HG03159 (cell line): ENCODE measurements at regions not wholly inside any gene's neighbourhood (a gene's known extent, or its start where the extent isn't known, plus 50 kb on each side); places are given as distances from the start of the nearest gene placed in this dataset.
A peak's percentile ranks its signal among the peaks of the same experiment; 100 is the strongest.
"Not testable (repeated sequence)": the region's sequence is repeated elsewhere in the genome, so short reads cannot be mapped to it uniquely, and the experiment has no call there.

Experiments used
- ATAC-seq: cut with Tn5 transposase; IDR thresholded peaks from one replicate; pipeline ENCODE4 v1.9.1; 2021; ENCODE audit warnings: mild to moderate bottlenecking, moderate library complexity; ENCODE audit not compliant: unreplicated experiment

DNA sequence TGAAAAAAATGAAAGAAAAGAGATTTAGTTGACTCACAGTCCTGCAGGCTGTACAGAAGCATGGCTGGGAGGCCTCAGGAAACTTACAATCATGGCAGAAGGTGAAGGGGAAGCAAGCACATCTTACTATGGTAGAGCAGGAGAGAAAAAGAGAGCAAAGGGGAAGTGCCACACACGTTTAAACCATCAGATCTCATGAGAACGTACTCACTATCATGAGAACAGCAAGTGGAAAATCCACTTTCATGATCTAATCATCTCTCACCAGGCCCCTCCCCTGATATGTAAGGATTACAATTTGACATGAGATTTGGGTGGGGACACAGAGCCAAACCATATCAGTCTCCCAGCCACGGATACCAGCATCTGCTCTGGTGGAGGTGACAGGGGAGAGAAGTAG lies 50.8 kb upstream of the CPOX start:
- ATAC-seq = no peak

DNA sequence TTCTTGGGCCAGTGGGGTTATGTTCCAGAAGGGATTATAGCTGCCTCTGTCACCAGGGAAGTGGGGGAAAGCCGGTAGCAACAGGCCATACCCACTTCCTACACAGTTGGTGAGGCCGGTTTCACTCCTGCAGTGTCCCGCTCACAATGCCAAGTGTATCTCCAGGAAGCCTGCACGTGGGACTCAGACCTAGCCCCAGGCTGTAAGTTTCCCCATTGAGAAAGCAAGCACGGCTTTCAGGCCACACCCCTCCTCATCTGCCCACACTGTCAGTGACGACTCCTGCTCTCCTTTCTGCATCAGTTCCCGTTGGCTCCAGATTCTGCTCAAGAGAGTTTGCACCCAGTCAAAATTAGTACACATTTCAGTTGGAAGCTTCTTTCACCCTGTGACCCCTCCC lies 51.6 kb upstream of the CPOX start:
- no peak for ATAC-seq

DNA sequence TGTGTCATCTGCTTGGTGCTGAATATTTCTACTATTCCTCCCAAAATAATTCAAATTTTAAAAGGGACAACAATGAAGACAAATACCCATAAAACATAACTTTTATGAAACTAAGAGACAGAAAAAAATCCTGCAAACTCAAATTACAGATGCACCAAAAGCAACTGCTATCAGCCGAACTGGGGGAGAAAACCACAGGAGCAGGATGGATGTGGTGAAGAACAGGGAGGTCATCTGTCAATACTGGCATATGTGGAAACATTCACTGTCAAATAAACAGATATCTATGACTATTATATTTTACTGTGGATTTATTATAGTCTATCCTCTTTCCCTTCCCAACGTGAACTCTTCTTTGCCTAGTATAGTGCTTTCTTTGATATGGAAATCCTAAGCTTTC lies 53.3 kb upstream of the CPOX start:
- ATAC-seq = no peak

DNA sequence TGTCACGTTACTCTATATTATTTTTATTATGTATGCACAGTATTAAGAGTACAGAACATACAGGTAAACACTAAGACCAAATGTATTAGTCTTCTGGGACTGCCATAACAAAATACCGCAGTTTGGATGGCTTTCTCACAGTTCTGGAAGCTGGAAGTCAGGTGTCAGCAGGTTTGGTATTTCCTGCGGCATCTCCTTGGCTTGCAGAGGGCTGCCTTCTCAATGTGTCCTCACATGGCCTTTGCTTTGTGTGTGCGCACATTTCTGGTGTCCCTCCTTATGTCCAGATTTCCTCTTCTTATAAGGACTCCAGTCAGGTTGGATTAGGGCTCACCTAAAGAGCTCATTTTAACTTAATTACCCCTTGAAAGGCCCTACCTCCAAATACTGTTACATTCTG lies 53.8 kb upstream of the CPOX start:
- ATAC-seq = no peak

DNA sequence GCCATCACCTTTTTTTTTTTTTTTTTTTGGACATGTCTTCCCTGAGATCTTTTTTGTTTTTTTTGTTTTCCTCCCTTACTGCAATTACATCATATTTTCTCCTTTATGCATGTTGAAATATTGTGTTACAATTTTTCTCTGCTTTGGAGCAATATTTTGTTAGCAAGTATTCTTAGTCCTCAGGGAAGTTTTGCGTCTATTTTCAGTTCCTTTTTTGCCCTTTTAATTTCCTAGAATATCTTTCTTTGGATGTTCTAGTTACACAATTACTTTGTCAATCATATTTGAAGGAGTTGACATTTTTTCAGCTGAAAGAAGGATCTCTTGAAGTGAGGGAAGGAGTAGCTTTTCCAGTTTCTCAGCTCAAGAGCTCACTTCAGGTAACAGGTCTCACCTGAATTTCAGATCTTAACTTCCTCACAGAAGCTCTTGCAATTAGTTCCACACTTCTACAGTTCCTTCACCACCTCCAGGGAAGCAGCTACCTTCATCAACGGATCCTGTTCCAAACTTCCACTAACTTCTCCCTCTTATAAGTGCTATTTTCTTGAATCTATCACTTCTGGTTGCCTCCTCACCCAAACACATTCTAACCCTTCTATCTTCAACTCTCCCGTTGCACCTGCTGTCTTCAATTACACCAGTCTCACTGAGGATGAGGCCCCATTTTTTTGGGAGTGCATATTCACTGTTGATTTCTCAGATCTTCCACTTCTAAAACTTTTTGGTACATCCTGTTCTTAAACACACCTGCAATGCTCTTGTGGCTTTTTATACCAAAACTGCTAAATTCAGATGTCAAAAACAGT lies 57.8 kb upstream of the CPOX start:
- ATAC-seq = no peak

DNA sequence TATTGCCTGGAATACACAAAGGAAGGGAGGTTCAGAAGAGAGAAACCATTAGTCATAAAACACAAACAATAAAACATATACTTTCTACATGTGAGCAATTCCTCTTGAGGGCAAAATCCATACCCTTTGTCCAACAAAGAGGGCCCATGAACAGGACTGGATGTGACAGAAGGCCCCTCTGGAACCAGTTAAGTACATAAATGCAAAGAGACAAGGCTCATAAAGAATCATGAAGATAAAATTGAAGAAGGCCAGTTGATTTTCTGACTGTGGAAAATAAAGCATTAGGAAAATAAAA lies 58.3 kb upstream of the CPOX start:
- ATAC-seq = no peak

DNA sequence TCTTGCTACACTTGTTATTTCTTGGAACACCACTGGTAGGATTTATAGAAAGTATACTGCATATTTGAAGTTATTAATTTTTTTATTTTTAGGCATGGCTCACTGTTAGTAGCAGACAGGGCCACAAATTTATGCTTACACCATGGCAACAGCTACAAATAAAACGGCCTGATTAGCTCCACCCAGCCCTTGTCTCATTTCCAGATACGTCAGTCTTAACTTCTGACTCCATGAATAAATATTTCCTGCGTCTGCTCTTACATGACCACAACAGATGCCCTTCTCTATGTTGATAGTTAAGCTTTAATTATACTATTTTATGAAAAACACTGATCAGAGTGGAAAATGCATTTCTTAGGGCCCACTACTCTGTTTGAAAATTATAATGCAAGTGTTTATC lies 62.3 kb upstream of the CPOX start:
- ATAC-seq = no peak

DNA sequence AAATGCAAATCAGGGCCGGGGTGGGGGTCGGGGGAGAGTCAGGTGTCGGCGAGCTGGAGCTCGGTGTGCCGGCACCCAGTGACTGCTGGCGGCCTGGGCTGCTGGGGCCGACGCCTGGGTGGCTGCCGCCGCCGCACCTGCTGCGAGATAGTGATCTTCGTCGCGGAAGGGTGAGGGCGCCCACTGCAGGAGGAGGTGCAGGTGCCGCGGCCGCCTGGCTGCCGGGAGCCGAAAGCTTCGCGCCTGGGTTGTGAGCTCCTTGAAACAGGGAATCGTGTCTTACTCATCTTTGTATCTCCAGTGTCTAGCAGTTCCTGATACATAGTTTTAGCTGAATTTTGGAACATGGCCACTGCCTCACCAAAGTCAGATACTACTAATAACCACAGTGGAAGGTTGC lies 64.0 kb upstream of the CPOX start:
- peak; percentile 94 for ATAC-seq

DNA sequence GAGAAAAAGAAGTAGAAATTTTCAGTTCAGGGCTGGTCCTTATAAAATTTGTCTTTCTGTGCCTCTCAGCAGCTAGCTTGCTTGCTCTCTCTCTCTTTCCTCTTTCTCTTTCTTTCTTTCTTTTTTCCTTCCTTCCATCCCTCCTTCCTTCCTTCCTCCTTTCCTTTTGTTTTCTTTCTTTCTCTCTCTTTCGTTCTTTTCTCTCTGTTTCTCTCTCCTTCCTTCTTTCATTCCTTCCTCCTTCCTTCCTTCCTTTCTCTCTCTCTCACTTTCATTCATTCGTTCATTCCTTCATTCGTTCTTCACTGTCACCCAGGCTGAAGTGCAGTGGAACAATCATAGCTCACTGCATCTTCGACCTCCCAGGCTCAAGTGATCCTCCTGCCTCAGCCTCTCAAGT lies 69.3 kb upstream of the CPOX start:
- no peak for ATAC-seq

DNA sequence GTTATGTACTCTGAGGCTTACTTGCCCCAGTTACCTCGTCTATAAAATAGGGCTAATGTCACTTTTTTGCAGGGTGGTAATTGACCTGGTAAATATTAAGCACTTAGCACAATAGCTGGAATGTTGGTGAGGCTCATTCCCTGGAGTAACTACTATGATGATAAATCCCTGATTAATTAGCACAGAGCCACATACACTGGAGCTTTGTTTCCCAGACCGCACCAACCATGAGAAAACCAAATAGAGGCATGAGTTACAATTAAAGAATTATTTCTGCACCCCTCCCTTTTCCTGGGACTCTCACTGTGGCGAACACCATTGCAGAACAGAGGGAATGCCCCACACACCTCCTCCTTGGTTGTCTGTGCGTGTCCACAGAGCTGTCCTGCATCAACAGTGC lies 76.6 kb upstream of the CPOX start:
- ATAC-seq = no peak

DNA sequence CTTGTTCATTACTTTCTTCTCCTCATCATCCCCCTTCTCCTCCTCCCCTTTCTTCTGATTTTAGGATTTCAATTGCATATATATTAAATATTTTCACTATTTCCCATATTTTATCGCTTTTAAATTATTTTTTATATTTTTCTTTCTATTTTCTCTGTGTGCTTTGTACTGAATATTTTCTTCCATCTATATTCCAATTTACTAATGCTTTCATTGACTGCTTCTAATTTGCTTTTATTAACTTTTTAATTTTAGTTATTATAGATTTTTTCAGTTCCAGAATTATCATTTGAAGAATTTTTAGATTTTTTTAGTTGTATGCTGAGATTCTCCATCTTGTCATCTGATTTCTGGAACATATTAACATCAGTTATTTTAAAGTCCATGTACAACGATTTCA lies 83.2 kb upstream of the ST3GAL6 start:
- no peak for ATAC-seq

DNA sequence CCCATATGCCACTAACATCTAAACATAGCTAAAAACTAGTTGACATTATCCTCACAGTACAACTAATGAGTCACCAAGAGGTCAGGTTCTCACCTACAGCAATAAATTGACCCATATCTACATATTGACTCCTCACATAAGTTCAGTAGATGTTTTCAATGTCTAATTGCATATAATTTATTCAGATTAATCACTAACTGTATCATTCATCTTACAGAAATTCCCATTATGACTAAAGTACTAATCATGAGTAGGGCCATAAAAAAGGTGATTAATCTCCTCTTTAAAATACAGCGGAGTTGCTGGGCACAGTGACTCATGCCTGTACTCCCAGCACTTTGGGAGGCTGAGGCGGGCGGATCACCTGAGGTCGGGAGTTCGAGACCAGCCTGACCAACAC lies 82.4 kb upstream of the ST3GAL6 start:
- ATAC-seq = no peak

DNA sequence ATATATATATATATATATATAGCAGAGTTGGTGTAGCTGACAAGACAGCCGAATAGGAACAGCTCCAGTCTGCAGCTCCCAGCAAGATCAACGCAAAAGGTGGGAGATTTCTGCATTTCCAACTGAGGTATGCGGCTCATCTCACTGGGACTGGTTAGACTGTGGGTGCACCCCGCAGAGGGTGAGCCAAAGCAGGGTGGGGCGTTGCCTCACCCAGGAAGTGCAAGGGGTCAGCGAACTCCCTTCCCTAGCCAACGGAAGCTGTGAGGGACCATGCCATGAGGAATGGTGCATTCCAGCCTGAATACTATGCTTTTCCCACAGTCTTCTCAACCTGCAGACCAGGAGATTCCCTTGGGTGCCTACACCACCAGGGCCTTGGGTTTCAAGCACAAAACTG lies 81.7 kb upstream of the ST3GAL6 start:
- ATAC-seq = no peak

DNA sequence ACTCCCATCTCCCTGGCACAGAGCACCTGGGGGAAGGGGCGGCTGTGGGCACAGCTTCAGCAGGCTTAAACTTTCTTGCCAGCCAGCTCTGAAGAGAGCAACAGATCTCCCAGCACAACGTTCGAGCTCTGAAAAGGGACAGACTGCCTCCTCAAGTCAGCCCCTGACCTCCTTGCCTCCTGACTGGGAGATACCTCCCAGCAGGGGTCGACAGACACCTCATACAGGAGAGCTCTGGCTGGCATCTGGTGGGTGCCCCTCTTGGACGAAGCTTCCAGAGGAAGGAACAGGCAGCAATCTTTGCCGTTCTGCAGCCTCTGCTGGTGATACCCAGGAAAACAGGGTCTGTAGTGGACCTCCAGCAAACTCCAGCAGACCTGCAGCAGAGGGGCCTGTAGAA lies 80.7 kb upstream of the ST3GAL6 start:
- not testable (repeated sequence) for ATAC-seq

DNA sequence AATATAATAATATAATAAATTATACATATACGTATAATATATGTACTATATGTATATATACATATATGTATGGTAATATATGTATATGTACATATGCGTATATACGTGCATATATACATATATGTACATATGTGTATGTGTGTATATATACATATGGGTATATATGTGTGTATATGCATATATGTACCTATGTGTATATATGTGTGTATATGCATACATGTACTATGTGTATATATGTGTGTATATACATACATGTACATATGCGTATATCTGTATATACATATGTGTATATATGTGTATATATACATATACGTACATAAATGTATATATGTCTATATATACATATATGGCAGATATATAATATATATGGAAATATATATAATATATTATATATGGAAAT lies 74.8 kb upstream of the ST3GAL6 start:
- no peak for ATAC-seq

DNA sequence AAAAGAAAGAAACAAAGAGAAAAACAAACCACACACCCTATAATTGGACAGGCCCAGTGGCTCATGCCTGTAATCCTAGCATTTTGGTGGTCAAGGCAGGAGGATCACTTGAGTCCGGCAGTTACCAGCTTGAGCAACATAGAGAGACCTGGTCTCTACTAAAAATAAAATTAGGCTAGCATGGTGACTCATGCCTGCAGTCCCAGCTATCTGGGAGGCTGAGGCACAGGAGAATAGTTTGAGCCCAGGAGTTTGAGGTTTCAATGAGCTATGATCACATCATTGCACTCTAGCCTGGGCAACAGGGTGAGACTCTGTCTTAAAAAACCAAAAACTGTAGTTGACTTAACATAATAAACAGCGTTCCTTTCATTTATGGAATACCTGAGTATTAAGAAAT lies 72.3 kb upstream of the ST3GAL6 start:
- no peak for ATAC-seq

DNA sequence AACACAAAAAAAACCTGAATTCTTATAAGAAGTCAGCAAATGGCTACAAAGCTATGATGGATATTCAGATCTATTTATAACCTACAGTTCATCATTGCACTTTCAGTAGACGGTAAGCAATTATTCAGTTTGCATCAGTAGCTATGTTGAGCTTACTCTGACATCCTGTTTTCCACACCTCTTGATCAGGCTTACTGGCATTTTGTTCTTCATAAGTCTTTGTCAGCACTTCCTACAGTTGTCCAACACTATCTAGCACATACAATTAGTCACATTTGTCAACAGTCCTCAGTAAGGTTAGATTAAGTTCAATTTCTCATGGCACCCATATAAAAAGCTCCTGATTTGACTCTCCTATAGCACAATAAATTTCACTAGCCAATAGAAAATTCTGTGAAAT lies 71.2 kb upstream of the ST3GAL6 start:
- ATAC-seq = no peak

DNA sequence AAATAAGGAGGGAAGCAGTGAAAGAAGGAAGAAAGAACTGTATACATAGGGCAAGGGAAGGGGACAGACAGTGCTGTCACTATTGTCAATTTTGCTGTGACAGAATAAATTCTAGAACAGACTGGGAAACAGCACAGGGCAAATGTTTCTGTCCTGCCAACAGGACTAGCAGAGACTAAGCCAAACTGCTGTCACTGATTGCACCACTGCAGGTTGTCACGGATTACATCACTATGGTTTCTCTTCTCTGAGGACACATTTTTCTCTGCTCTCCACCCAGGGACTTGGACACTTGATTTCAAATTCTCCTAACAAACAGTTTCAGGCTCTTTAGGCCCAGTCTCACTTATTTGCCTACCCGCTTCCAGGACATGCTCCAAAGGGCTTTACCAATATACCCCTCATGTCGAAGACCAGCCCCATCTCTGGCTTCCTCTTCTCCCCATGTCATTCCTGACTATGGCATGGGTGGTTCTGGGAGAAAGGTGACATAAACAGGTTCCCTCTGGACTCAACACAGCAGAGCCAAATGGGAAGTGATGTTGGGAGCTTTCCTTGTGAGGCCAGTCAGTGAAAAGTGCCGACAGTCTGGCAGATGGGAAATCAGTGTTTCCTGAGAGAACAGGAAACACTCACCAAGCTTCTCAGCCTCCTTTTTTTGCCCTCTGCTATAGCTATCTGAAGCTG lies 70.2 kb upstream of the ST3GAL6 start:
- ATAC-seq = no peak

DNA sequence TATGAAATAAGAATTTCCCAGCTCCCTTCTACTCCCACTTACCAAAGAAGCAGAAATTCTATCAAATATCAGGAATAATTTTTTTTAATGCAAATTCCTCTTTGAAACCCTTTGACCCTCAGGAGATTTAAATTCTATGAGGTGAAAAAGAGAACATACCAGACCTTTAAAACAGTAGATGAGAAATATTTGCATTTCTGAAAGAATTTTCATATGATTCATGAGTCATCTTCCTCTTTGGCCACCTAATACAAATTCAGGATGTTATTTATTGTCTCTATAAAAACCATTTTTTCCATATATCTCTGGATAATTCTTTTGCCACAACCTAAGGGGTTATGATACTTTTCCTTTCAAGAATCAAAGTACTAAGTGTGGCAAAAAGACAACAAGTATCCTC lies 67.3 kb upstream of the ST3GAL6 start:
- ATAC-seq = no peak

DNA sequence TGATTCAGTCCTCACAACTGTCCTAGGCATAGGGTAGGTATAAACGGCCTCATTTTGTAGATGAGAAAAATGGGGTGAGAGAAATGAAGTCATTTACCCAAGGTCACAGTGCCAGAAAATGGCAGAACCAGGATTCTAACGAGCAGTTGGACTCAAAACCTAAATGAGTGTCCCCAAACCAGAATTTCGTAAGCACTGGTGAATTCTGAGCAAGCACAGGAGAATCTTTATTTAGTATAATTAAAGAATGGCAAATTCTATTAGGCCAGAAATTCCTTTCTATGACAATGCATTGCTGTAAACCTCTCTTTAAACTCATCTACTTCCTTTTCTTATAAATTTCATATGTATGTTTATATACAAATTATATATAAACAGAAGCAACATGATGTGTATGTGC lies 66.8 kb upstream of the ST3GAL6 start:
- ATAC-seq = not testable (repeated sequence)

DNA sequence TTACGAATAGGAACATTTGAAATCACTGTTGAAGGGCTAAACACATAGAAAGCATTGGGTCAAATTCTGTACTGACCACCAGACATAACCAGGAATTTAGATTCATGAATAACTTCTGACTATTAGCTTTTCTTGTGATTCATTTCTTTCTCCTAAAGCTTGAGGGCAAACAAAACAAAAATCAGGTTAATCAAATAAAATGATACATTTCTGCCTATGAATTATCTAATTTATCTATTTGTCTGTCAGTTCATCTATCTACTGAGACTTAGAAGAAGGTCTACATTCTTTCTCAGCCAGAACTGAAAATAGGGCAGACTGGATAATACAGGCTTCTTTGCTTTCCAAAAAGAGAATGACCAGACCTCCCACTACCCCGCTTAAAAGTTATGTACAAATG lies 65.9 kb upstream of the ST3GAL6 start:
- ATAC-seq = no peak

DNA sequence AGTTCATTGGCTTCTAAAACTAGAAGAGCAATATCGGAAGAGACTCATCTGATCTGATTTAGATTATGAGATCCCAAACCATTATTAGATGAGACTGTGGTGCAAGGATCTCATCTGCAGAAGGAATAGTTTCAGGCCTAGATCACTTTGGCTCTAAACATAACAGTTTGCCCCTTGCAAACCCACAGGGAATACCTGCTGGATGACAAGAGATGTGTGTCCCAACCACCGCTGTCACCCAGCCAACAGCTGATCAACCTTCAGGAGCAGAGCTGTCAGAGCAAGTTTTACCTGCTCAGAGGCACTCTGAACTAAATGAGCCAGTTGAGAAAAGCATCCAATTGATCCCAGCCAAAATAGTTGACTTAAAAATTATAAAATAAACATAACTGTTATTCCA lies 64.0 kb upstream of the ST3GAL6 start:
- ATAC-seq = no peak

DNA sequence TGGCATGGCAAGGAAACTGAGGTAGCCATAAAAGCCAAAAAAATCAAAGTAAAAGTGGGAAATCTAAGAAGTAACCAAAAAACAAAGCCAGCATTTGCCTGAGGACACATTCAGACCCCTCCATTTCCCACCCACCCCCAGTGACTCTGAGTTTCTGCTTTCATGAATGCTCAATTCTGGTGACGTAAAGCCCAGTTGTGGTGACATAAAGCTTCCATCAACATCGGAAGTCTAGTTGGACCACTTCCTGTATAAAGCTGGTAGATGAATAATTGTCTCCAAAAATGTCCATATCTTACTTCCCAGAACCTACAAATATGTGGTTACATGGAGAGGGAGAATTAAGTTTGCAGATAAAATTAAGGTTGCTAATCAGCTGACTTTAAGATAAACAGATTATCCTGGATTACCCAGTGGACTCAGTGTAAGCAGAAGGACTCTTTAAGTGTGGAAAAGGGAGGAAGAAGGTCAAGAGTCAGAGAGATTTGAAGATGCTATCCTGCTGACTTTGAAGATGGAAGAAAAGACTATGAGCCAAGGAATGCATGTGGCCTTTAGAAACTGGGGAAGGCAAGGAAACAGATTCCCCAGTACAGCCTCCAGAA lies 62.0 kb upstream of the ST3GAL6 start:
- no peak for ATAC-seq
